ENCODE measurements at regions not wholly inside any gene's neighbourhood (a gene's known extent, or its start where the extent isn't known, plus 50 kb on each side); places are given as distances from the start of the nearest gene placed in this dataset.

GRCh38 chr13:50593207-50593606, 250.3 kb downstream of the DLEU7 start:
- Histone ChIP-seq H3K36me3 (no peaks in the 10 kb centered on the region), H3K4me1 (peaks cover 0 to 3% (median 0%) of the 10 kb centered on the region in 4 donors), H3K4me3 (no peak overlapping the region), H3K27ac (no peak overlapping the region), H3K9me3 (no peaks in the 10 kb centered on the region), H3K27me3 (no peaks in the 10 kb centered on the region)
- TF ChIP-seq POLR2A (IDR thresholded peaks at IDR 0.05) (no peak), EP300 (IDR thresholded peaks at IDR 0.05; ENCODE audit: low read depth) (no peak), CTCF (IDR thresholded peaks at IDR 0.05) (no peak), POLR2AphosphoS5 (IDR thresholded peaks at IDR 0.05) (no peak)
- in situ Hi-C loops (cut with MboI; ENCODE audit: low pct_ligation_motif_present in 1 of 4, low pct_unique_long_range_greater_than_20kb in 1 of 4, low sequenced_read_pairs in 3 of 4) (no loop called here), intact Hi-C loops (cut with DNase I; ENCODE audit: low total_unique reads) (no loop called here)
- DNase-seq: no peak
- WGBS, 2 donors (ENCODE audit: low coverage in 1 of 2): 84 to 88% methylated on average over 1 of the region's 1 CpG

- intact Hi-C loops (cut with DNase I; ENCODE audit: low total_unique reads) (no loop called here), in situ Hi-C loops (cut with MboI; ENCODE audit: low pct_ligation_motif_present in 1 of 4, low pct_unique_long_range_greater_than_20kb in 1 of 4, low sequenced_read_pairs in 3 of 4) (no loop called here)
- Histone ChIP-seq H3K4me1 (peaks cover 0 to 1% (median 0%) of the 10 kb centered on the region in 4 donors), H3K27ac (no peak overlapping the region), H3K27me3 (no peaks in the 10 kb centered on the region), H3K9me3 (no peaks in the 10 kb centered on the region), H3K36me3 (no peaks in the 10 kb centered on the region), H3K4me3 (no peak overlapping the region)
- 75 to 93% methylated on average over 2 to 10 of the region's 11 CpGs for whole genome bisulfite sequencing, 2 donors (ENCODE audit: low coverage in 1 of 2)
- TF ChIP-seq EP300 (IDR thresholded peaks at IDR 0.05; ENCODE audit: low read depth): no peak
- TF ChIP-seq POLR2A (IDR thresholded peaks at IDR 0.05): no peak
- TF ChIP-seq POLR2AphosphoS5 (IDR thresholded peaks at IDR 0.05): no peak
- TF ChIP-seq CTCF (IDR thresholded peaks at IDR 0.05): no peak
- peak; percentile 40 for DNase-seq
These were observed 249.0 kb downstream of the DLEU7 start for GRCh38 chr13:50594276-50595051.

GRCh38 chr13:50595196-50595595, 248.3 kb downstream of the DLEU7 start:
- WGBS, 2 donors (ENCODE audit: low coverage in 1 of 2): 75 to 81% methylated on average over 3 of the region's 3 CpGs
- H3K27ac ChIP-seq: no peak overlapping the region

GRCh38 chr13:50596156-50596555, 247.3 kb downstream of the DLEU7 start:
- Histone ChIP-seq H3K4me3 (no peak overlapping the region), H3K27me3 (no peaks in the 10 kb centered on the region), H3K4me1 (no peaks in the 10 kb centered on the region), H3K9me3 (no peaks in the 10 kb centered on the region), H3K36me3 (no peaks in the 10 kb centered on the region), H3K27ac (no peak overlapping the region)
- no peak for TF ChIP-seq CTCF (IDR thresholded peaks at IDR 0.05)
- TF ChIP-seq POLR2A (IDR thresholded peaks at IDR 0.05): no peak
- TF ChIP-seq POLR2AphosphoS5 (IDR thresholded peaks at IDR 0.05): no peak
- TF ChIP-seq EP300 (IDR thresholded peaks at IDR 0.05; ENCODE audit: low read depth): no peak
- DNase-seq: no peak
- in situ Hi-C loops (cut with MboI; ENCODE audit: low pct_ligation_motif_present in 1 of 4, low pct_unique_long_range_greater_than_20kb in 1 of 4, low sequenced_read_pairs in 3 of 4) (no loop called here), intact Hi-C loops (cut with DNase I; ENCODE audit: low total_unique reads) (no loop called here)
- 93% methylated on average over 1 of the region's 1 CpG; no CpG with 5 or more reads in 1 of the 2 donors for WGBS, 2 donors (ENCODE audit: low coverage in 1 of 2)

More at GRCh38 chr13:50595196-50595595, 248.3 kb downstream of the DLEU7 start:
- DNase-seq: no peak
- Histone ChIP-seq H3K9me3 (no peaks in the 10 kb centered on the region), H3K4me3 (no peak overlapping the region), H3K27me3 (no peaks in the 10 kb centered on the region), H3K36me3 (no peaks in the 10 kb centered on the region), H3K4me1 (no peaks in the 10 kb centered on the region)
- TF ChIP-seq EP300 (IDR thresholded peaks at IDR 0.05; ENCODE audit: low read depth): no peak
- intact Hi-C loops (cut with DNase I; ENCODE audit: low total_unique reads) (no loop called here), in situ Hi-C loops (cut with MboI; ENCODE audit: low pct_ligation_motif_present in 1 of 4, low pct_unique_long_range_greater_than_20kb in 1 of 4, low sequenced_read_pairs in 3 of 4) (no loop called here)

Data from transverse colon (tissue), 4 donors.